GM10266 (cell line): ENCODE measurements at regions not wholly inside any gene's neighbourhood (a gene's known extent, or its start where the extent isn't known, plus 50 kb on each side); places are given as distances from the start of the nearest gene placed in this dataset.
"Not testable (repeated sequence)": the region's sequence is repeated elsewhere in the genome, so short reads cannot be mapped to it uniquely, and the experiment has no call there.

Experiments used
- DNase-seq: peaks from one replicate; pipeline ENCODE4 v3.0.0; 2012; ENCODE audit errors: extremely low spot score
- TF ChIP-seq, protein P1 (sequence below): IDR thresholded peaks from 2 replicates; pipeline ENCODE4 v1.5.1; 2012; ENCODE audit warnings: mild to moderate bottlenecking, low read depth; ENCODE audit not compliant: control insufficient read depth, insufficient read depth; ENCODE audit errors: missing control alignments

DNA sequence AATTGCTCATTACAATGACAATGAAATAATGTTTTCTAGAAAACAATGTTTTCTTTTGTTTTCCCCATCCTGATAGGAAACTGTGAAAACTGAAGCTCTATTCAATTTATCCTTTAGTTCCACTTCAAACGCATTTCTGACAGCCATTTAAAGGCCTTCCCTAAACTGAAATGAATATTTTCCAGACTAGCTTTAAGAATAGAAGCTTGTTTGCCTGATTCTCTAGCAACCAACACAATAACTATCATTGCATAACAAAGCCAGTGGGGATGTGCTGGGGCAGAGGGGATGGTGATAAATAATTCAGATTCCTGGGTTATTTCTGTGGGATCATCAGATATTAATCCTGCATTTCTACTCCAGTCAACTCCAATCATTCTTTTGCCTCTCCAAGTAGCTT, 427.1 kb downstream of the RND3 start:
- TF ChIP-seq, protein P1, sequence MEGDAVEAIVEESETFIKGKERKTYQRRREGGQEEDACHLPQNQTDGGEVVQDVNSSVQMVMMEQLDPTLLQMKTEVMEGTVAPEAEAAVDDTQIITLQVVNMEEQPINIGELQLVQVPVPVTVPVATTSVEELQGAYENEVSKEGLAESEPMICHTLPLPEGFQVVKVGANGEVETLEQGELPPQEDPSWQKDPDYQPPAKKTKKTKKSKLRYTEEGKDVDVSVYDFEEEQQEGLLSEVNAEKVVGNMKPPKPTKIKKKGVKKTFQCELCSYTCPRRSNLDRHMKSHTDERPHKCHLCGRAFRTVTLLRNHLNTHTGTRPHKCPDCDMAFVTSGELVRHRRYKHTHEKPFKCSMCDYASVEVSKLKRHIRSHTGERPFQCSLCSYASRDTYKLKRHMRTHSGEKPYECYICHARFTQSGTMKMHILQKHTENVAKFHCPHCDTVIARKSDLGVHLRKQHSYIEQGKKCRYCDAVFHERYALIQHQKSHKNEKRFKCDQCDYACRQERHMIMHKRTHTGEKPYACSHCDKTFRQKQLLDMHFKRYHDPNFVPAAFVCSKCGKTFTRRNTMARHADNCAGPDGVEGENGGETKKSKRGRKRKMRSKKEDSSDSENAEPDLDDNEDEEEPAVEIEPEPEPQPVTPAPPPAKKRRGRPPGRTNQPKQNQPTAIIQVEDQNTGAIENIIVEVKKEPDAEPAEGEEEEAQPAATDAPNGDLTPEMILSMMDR: no peak
- DNase-seq: no peak

DNA sequence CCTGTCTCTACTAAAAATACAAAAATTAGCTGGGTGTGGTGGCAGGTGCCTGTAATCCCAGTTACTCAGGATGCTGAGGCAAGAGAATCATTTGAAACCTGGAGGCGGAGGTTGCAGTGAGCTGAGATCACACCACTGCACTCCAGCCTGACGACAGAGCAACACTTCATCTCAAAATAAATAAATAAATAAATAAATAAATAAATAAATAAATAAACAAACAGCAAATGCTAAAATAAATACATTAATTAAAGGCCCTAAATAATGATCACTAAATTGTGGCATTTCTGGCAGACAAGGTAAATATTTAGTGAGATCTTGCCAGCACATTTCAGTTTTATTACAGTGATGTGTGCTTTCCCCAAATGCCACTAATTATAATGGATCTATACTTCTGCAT, 427.8 kb downstream of the RND3 start:
- not testable (repeated sequence) for DNase-seq

DNA sequence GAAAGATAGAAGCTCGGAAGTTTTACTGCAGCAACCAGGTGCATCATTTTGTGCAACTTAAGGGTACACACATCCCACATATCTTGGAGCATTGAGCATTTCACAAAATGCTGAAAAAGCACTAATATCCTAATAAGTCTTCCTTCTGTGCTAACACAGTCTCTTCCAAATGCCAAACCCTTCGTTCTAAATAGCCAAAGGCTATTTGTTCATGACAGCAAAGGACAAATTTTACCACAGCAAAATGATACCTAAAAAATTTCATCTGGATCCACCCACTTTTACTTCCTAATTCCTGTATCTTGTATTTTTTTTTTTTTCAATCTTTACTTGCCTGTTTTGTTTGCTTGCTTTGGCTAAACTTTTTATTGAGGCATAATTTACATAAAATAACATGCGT, 435.0 kb downstream of the RND3 start:
- TF ChIP-seq, protein P1: no peak
- no peak for DNase-seq

DNA sequence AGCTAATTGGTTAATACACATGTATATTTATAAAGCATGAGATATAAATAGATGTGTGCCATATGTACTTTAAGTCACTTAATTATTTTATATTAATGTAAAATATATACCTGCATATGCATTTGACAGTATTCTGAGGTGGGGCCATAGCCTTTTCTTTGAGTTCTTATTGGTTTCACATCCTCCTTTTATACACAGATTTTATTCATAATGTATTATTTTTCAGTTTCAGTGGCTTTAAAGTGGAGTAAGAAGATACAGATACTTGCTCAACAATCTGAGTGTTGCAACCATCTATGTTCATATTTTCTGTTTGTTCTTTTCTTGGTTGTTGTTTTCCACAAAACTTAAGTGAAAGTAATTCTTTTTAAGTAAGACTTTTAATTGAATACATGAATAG, 436.5 kb downstream of the RND3 start:
- DNase-seq: no peak
- TF ChIP-seq, protein P1: no peak

DNA sequence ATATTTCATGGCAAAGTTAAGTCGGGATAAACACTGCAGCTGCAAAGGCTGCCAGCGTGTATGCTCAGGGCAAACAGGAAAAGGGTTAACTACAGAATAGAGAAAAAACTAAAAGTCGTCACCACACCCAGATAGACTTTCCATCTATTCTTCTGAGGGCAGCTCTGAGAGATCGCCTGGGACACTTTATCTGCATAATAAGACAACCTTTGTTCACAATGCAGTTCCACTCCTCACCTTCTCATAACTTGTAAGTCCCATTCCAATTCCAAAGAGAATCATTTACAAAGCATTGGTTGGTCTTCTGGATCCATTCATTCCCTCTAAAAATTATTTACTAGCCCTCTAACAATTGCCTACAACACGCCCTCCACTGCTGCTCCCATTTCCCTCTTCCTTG, 437.4 kb downstream of the RND3 start:
- DNase-seq: no peak
- TF ChIP-seq, protein P1: no peak

DNA sequence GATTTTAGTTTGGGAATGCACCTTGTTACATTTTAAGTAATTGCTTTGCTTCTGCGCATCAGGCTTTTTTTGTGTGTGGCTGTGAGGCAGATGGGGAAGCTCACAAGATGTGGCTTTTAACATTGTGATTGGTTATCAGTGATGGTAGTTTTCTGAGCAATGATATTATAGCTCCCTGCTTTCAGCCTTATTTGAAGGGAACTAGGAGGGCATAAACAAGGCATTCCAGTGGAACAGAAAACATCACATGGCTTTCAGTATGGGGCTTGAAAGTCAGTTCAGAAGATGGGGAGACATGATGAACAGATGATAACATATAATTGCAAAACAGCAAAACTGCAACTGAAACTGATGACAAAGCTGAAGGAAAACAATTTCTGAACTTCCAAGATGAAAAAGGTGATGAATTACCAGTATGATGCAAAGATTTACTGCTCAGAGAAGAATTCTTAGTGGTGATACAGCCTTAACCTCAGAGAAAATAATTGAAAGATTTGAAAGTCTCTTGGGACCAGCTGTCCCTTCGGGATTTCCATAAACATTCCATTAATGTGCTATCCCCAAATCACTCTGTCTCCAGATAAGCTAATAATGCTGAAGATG, 439.7 kb downstream of the RND3 start:
- no peak for DNase-seq
- TF ChIP-seq, protein P1: no peak

DNA sequence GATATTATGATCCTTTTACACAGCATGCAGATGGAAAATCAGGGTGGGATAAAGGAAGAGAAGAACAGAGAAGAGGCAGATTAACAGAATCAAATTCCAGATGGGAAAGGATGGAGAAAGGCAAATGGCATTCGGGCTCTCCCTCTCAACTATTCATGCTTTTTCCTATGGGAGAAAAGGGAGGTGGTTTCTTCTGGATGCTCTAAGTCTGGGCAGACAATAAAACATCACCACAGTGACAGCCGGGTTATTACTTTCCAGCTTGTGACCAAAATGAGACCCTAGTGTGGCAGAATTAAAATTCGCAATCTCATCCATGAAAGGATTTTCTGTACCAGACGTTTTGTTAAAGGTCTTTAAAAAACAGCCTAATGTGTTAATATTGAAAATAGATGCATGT, 440.7 kb downstream of the RND3 start:
- TF ChIP-seq, protein P1: no peak
- no peak for DNase-seq

DNA sequence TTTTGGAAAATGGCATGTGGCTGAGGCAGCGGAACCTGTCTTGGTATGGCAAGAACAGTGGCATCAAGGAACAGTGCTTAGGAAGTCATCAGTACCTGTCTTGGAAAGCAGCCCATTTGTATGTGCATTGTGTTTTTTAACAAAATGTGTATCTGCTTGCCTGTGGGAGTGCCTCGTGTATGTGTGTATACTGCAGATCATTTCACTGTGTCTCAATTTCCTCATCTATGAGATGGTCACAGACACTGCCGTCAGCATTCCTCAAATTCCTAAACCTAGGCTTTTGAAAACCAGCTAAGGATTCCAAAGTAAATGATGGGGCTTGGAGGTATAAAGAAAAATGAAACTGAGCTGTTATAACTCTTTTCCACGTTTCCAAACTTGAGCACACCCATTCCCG, 441.3 kb downstream of the RND3 start:
- DNase-seq: no peak
- TF ChIP-seq, protein P1: no peak
